Stimulated activated CD8-positive, alpha-beta memory T cell treated with anti-CD3 and anti-CD28 coated beads, Interleukin-12 subunit alpha, Interleukin-12 subunit beta, amount 100 ng/mL, for 24 hours (primary cell): ENCODE measurements at regions not wholly inside any gene's neighbourhood (a gene's known extent, or its start where the extent isn't known, plus 50 kb on each side); places are given as distances from the start of the nearest gene placed in this dataset.

Experiments used
- DNase-seq: peaks from one replicate; pipeline ENCODE4 v3.0.0-alpha.2; 2020; ENCODE audit errors: extremely low read depth

DNA sequence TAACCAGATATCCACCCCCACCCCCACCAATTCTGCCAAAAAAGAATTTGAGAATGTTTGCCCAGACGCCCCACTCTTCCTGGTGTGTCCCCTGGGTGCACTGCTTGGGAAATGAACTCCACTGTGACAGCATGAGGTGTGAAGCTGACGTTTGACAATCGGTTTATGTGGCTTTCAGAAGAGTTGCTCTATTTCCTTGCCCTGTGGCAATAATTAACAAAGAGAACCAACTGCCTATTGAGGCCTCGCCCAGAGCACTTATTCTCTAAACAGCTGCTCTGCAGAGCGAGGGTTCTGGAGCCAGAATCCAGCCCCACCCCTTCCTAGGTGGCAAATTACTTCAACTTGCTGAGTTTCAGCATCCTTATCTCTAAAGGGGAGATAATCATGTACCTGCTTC is 115.8 kb upstream of the SIX3 start:
- no peak for DNase-seq

DNA sequence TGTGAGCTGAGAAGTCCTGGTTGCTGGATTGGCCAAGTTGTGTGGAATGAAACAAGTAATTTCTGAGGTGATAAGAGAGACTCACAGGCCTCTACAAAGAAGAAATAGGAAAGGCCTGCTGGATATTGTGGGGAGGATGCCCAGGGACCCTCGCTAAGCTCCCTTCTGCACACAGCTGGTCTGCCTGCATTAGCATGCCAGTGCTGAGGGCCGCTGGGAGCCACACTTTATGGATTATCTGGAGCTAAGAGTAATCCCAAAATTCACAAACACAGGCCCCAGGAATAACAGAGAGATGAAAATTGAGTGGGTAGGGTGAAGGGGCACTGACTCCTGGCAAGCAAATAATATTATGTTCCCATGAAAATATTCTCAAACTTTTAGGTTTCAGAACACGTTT is 114.9 kb upstream of the SIX3 start:
- DNase-seq, result no peak

DNA sequence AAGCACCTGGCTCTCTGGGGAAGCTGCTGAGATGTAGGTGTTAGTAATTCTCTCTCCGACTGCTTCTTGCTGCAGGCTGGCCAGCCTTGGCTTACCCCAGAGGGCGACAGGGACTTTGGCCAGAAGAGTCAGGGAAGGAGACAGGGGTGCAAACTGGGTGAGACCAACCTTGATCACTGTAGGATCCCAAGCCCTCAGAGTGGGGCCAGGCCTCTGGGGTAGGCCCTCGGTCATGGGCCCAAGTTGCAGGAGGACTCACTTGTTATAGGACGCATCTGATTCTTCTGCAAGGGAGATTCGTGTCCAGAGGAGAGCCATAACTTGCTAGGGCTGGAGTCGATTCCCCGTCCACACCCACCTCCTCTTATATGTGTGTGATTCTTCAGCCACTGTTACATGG is 111.7 kb upstream of the SIX3 start:
- no peak for DNase-seq

DNA sequence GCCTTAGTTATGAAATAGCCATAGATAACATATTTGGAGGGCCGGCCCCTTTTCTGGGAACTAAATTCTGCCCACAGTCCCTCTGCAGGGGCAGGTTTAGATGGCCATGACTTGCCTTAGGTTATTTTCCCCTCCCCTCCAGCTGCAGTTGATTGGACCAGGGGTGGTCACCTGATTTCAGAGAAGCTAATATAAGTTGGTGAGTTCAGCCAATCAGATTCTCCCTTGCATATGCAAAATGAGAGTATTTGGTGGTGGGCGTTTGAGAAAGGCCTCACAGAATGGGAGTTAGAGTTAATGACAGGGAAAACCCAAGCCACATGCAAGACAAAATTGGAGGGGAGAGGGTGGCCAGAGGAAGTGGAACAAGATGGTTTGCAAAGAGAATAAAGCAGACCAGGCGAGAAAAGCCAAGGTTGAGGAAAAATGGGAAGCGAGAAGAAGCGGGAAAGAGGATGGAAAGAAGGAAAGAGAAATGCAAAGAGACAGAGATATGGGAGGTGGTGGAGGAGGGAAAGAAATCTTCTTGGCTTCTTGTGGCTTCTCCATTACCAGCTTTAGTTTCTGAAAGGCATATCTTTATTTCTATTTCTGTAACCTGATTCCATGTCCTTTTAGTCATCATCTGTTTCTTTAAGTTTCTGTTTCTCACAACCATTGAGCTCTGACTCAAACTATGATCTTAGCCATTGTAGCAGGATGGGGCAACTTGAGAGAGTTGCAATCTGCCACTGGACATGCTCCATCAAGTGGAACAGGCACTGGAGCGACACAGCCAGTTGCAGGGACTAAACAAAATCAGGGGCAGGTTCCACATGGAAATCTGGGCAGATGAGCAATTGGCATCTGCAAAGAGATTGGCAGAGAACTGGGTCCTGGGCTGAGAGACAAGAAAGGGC is 108.1 kb upstream of the SIX3 start:
- no peak for DNase-seq

DNA sequence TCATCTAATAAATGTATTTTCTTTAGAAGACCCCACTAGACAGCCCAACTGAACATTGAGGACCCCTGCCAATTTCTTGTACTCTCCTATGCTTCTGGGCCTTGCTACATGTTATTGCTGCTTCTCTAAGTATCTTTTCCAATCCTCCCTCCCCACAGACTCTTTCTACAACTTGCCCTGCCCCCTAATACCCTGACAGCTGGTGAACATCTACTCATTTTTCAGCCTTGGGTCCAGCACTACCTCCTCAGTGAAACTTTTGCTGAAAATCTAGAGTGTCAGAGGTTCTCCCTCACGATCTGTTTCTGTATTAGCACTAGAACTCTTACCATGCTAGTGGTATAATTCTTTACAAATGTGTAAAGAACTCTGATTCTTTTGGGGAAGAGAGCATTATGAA is 106.8 kb upstream of the SIX3 start:
- no peak for DNase-seq

DNA sequence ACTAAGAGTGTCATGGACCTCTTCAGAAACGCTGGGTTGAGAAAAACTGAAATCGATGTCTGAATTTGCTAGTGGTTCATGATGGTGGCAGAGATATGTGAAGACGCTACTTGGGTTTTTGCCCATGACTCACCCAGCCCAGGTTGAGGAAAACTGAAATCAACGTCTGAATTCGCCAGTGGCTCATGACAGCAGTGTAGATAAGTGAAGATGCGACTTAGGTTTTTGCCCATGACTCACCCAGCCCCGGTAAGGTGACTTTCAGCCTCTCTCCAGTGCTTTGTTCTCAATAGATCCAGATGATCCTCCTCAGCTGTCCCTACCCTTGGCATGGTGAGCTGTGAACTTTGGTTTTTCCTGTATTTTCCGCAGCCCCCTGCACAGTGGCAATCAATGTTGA is 105.3 kb upstream of the SIX3 start:
- peak; percentile 3 for DNase-seq

DNA sequence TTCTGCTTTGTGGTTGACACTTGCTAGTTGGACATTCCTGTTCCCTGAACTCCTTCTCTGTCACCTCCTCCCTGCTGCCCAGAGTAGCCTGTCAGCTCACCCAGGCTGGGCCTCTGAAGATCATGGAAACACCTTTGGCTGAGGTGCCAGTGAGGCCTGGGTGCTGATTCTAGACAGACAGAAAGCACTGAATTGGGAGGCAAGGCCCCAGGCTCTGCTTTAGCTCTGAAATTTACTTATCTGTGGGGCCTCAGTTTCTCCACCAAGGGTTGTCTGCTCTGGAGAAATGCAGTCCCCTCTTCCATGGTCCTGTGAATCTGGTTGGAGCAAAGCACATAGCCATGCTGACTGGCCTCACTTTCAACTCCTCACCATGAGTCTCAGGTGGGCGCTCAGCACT is 104.6 kb upstream of the SIX3 start:
- no peak for DNase-seq

DNA sequence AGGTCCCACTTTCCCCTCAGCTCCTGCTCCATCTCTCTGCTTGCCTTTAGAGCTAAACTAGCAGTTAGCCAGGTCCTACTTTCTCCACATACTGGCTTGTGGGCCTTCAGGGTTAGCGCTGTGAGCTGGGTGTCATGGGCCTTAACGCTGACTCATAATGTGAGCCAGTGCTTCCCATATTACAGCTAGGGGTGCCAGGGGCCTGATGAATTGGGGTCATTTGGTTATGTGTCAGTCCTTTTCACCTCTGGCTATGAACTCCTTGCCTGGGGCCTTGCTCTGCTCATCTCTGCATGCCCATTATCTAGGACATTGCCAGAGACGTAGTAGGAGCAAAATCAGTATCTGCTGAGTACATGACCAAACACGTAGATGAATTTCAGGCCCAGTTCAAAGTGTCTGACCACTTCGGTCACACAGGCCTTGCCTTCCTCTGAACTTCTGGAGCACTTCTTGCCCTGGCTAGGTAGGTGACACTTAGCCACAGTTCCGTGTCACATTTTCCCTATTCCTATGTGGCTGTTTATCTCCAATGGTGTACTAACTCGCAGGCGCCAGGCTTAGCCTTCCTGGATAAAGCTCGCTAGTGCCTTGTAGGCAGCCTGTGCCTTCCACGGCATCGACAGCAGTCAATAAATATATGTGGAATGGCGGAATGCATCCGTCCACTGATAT is 103.2 kb upstream of the SIX3 start:
- no peak for DNase-seq

DNA sequence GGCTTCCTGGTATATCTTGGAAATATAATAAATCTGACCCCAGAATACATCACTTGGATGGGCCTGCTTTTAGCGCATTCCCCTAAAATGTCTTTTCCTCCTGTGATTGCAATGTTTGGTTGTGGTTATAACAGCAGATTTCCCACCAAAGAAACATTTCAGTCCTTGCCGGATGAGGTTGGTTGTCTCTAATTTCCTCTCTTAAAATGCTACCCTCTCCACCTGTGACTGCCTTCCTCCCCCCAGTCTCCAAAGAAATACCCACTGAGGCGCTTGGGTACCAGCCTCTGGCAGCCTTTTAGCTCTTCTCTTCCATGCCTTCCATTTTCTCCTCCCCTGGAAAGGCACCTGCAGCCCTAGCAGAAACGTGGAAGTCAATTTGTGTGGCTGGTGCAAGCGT is 102.1 kb upstream of the SIX3 start:
- DNase-seq, result no peak

DNA sequence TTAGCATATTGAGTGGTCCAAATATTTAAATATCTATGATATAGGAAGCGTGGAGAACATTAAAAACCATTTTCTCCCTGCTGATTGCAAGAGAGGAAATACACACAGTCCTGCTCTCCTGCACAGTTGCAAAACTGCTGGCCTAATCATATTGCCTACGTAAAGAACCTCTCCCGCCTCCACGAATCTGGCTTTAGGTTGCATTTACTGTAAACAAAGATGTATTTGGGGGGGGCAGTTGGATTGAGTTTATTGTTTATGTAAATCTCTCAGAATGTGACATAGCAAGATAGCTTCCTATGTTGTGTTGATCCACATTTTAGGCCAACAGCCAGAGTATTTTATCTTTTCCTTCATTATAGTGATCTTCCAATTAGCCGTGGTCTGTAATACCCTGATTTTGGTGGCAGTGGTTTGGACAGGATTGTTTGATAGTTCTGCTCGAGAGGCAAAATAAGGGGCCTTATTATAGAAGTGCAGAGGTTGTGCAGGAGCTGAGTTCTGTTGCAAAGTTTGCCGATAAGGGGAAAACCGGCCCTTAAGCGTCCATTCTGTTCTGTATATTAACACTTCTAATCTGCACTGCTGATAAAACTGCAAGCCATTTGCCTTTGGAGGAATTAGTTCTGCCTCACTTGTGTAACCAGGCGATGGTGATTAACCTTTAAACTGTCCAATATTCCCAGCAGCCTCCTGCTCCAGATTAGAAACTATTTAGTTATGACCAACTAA is 101.6 kb upstream of the SIX3 start:
- no peak for DNase-seq

DNA sequence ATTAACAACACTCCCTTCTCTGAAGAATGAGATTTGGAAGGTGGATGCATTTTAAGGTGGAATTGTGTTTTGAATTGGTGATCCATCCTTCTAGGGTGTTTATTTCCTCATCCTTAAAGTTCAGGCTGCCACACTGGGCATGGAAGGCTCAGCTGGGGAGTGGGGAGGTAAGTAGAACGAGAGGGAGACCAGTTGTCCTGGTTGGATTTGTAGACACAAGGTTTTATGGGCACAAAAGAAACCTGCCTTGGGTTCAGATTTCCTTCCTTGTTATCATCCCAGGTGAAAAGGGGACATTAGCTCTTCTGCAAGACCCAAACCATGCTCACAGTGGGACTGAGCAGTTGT is 101.0 kb upstream of the SIX3 start:
- no peak for DNase-seq

DNA sequence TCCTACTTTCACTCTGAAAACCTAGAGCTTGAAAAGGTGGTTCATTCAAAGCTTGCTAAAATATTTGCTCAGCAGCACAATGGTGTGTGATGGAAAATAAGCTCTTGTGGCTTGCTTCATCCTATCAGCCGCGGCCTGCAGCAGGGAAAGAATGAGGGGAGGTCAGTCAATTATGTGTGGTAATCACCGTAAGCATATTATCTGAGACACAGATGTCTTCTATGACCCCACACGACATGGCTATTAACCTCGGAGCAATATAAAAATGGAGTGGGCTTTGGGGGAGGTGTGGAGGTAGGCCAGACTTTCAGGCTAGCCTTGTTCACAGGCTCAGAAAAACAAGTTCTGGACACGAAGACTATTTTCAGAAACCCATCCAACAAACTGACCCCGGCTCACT is 98.4 kb upstream of the SIX3 start:
- DNase-seq, result no peak

DNA sequence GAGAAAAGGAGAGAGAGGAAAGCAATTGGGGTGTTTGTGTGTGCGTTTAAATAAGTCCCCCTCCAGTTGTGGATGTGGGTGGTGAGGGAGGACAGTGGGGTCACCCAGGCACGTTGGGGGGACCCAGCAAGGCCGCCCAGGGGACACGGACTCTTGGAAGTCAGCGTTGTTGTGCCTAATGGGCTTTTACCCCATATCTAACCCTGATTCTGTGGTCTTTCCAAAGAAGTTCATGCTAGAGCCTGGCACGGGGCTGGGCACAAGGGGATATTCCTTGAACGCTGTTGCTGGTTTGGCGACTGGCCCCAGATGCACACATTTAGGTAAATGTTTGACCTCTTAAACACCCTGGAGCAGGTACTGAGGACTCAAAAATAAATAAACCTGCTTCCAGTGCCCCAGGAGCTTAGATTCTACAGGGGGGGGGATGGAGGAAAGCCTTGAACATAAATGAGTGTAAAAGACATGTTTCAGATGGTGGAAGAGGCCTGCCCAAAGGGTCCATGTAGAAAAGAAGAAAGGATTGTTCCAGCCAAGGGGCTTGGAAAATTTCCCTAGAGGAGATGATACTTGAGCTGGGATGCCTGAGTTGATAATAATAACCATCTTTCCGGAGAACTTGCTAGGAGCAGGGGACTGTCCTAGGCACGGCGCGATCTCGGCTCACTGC is 97.7 kb upstream of the SIX3 start:
- no peak for DNase-seq

DNA sequence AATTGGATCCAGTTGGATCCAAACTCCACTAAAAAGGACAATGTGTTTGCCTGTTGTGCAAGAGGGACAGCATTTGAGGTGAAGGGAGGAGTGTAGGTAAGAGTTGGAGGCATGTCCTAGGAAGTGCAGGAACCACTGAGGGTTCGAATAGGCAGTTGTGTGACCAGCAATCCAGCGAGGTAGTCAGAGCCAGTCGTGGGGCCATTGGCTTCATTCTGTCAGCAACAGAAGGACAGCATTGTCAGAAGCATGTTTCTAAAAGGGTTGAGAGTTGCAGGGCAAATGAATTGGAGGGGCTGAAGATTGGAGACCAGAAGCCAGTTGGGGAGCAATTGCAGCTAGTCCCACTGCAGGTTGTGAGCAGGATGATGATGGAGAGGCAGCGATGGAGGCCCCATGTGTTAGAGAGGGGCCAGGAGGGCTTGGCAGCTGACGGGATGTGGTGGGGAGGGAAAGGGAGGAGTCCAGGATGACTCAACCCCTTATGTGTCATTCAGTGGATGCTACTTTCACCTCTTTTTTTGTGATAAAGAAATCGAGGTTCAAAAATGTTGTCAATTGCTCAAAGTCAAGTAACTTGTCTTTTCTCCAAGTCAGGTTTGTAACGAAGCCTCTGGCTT is 96.7 kb upstream of the SIX3 start:
- no peak for DNase-seq

DNA sequence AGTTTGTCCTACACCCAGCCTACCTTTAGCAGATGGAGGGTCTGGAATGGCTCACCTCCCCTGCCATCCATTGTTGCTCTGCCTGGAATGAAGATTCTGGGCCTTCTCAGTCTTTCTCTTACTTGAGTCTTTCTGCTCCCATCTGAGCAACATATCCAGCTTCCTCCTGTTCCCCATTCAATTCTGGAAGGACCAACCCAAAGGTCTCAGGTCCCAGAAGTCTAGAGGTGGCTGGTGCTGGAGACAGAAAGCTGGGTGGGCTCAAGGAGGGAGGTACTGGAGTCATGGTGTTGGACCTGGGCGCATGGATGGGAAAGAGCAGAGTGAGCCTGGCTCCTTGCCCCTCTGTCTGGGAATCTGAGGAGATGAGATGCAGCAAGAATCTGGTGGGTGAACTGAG is 93.5 kb upstream of the SIX3 start:
- DNase-seq, result no peak

DNA sequence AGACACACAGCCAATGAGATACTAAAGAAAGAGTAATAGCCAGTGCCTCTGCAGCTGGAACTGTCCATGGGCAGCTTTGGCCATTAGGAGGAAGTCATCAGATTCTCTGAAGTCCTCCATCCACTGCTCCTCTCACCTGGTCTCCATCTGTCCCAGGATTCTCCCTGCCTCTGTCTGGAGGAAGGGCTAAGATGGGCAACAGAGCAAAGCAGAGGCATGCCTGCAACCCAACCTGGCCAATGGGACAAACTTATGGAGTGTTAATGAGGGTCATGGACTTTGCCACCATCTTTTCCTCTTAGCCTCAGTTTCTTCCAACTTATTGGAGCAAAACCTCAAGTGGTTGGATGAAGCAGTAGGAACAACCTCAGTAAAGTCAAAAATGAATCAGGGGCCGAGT is 91.5 kb upstream of the SIX3 start:
- no peak for DNase-seq

DNA sequence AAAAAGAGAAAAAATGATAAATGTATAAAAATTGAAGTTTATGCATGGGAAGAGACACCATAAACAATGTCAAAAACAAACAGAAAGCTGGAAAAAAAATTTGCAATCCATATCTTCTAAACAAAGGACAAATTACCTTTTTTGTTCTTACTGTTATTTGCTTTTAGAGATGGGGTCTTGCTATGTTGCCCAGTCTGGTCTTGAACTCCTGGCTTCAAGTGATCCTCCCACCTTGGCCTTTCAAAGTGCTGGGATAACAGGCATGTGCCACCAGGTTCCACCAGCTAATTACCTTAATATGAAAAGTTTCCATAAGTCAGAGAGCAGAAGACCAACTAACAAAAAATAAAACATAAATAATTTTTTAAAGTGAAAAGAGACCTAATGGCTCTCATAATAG is 90.0 kb upstream of the SIX3 start:
- DNase-seq, result no peak

DNA sequence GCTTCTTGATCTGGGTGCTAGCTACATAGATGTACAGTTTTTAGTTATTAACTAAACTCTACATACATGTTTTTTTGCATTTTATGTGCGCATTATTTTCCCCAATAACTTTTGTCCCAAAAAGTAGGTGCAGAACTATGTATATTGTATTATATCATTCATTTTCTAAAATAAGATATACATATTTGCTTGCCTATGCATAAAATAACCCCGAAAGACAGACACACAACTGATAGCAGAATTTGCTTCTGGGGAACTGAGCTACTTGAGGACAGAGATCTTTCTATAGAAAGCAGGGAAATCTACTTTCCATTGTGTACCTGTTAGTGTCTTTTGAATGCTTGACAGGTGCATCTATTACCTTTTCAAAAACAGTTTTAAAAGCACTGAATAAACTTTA is 88.9 kb upstream of the SIX3 start:
- DNase-seq, result no peak

DNA sequence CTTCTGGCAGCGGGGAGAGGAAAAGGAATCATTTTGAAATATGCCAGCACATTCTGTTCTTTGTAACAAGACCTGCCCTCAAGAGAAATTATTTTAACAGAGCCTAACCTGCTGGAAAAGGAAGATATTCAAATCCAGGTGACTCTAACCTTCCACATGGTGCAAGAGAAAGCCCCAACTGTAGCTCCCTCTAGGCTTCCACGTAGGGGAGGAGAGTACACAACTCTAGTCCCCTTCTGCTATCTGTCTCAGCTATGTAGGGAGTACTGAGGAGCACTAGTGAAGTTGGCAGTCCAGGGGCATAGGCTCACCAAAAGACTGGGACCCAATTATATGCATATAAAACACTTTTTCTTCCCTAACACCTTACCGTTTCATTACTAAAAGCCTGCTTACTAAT is 82.2 kb upstream of the SIX3 start:
- DNase-seq, result no peak

DNA sequence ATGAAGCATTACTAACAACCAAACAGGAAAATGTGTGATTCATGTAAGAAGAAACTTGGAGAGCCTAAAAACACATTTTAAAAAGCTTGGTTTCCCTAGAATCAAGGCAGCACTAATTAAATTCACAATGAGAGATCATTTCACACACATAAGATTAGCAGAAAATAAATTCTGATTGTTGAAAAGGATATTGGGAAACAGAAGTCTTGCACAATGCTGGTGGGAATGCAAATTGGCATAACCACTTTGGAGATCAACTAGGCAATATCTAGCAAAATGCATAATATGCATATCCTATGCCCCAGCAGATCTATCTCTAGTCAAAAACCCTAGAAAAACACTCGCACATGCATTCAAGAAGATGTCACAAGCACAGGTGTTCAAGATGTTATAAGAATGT is 75.3 kb upstream of the SIX3 start:
- no peak for DNase-seq

DNA sequence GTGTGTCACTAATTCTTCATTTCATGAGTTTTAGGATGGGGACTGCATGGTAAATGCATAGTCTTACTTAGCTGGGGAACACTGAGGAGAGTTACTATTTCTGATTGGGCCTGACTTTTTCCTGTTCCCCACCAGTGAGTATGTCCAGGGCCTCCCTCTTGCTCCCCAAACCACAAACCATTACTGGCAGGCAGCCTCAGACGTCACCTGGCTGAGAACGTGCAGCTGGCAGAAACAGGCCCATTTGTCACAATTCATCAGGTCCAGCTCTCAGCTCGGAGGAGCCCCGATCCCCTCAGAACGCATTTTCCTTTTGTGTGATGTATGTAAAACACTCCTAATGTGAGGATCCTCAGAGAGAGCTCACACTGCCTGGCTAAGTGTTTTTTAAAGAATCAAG is 71.7 kb upstream of the SIX3 start:
- no peak for DNase-seq

DNA sequence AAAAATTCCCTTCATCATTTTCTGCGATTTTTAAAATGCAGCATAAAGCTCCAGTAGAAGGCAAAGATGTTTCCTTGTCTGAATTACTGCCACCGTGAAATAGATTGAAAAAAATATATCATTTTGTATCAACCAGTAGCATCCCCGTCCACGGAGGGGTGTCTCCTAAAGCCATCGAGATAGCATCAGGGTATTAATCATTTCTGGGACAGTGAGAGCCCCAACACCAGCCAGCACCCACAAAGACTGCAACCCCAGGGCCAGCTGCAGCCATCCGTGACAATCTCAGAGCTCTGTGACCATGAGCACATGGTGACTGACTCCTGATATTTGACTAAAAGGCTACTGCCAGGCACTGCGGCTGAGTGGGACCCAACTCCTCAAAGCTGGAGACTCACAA is 64.1 kb upstream of the SIX3 start:
- DNase-seq, result no peak
